GM23248 (cell line): ENCODE measurements at regions not wholly inside any gene's neighbourhood (a gene's known extent, or its start where the extent isn't known, plus 50 kb on each side); places are given as distances from the start of the nearest gene placed in this dataset.
A peak's percentile ranks its signal among the peaks of the same experiment; 100 is the strongest.

ENCODE experiments used
- DNase-seq: peaks from one replicate; pipeline ENCODE4 v3.0.0-alpha.2; 2015
- H2AFZ ChIP-seq: fragments of 200-600 bp; sonication (generic); 2 replicates; pipeline ENCODE4 v1.6.1; 2016; ENCODE audit warnings: antibody characterized with exemption
- H3F3A ChIP-seq: fragments of 200-600 bp; sonication (generic); 2 replicates; pipeline ENCODE4 v1.6.1; 2016; ENCODE audit warnings: mild to moderate bottlenecking, antibody characterized with exemption, mixed run types; ENCODE audit not compliant: insufficient read depth
- H3K27ac ChIP-seq: fragments of 200-600 bp; sonication (generic); 2 replicates; pipeline ENCODE4 v1.5.1; 2016; ENCODE audit warnings: mild to moderate bottlenecking
- H3K27me3 ChIP-seq: fragments of 200-600 bp; sonication (generic); replicated peaks from 2 replicates; pipeline ENCODE4 v1.6.1; 2016; ENCODE audit warnings: mild to moderate bottlenecking; ENCODE audit not compliant: insufficient read depth
- H3K36me3 ChIP-seq: fragments of 200-600 bp; sonication (generic); 2 replicates; pipeline ENCODE4 v1.6.1; 2016; ENCODE audit warnings: low read depth, mild to moderate bottlenecking
- H3K4me1 ChIP-seq: fragments of 200-600 bp; sonication (generic); 2 replicates; pipeline ENCODE4 v1.6.1; 2016; ENCODE audit warnings: mild to moderate bottlenecking; ENCODE audit not compliant: insufficient read depth
- H3K4me2 ChIP-seq: fragments of 200-600 bp; sonication (generic); one replicate; pipeline ENCODE4 v1.6.1; 2016; ENCODE audit warnings: mild to moderate bottlenecking; ENCODE audit not compliant: unreplicated experiment
- H3K4me3 ChIP-seq: fragments of 200-600 bp; sonication (generic); 2 replicates; pipeline ENCODE4 v1.5.1; 2016; ENCODE audit warnings: mild to moderate bottlenecking
- H3K79me2 ChIP-seq: fragments of 200-600 bp; sonication (generic); 2 replicates; pipeline ENCODE4 v1.6.1; 2016; ENCODE audit warnings: mild to moderate bottlenecking; ENCODE audit not compliant: insufficient read depth
- H3K9ac ChIP-seq: fragments of 200-600 bp; sonication (generic); 2 replicates; pipeline ENCODE4 v1.6.1; 2016; ENCODE audit warnings: mild to moderate bottlenecking
- H3K9me2 ChIP-seq: fragments of 200-600 bp; sonication (generic); 2 replicates; pipeline ENCODE4 v1.6.1; 2016; ENCODE audit warnings: mixed run types, mild to moderate bottlenecking, moderate library complexity; ENCODE audit not compliant: insufficient read depth
- H3K9me3 ChIP-seq: fragments of 200-600 bp; sonication (generic); one replicate; pipeline ENCODE4 v1.6.1; 2017; ENCODE audit warnings: low read depth
- H4K20me1 ChIP-seq: fragments of 200-600 bp; sonication (generic); 2 replicates; pipeline ENCODE4 v1.6.0; 2016; ENCODE audit not compliant: insufficient read depth
- EZH2 ChIP-seq: fragments of 200-600 bp; sonication (generic); IDR thresholded peaks from 2 replicates; pipeline ENCODE4 v1.6.1; 2018; ENCODE audit warnings: antibody characterized with exemption, mild to moderate bottlenecking; ENCODE audit not compliant: insufficient read depth, poor library complexity, severe bottlenecking
- EZH2phosphoT487 ChIP-seq: fragments of 200-600 bp; sonication (generic); IDR thresholded peaks from 2 replicates; pipeline ENCODE4 v1.6.1; 2018; ENCODE audit warnings: antibody characterized with exemption, moderate library complexity, mild to moderate bottlenecking, low read depth; ENCODE audit not compliant: insufficient read depth
- WGBS, 2 experiments: methylation state at CpG; one replicate each; pipeline ENCODE4 v1.1.6; 2015 to 2017; ENCODE audit warnings: low lambda C conversion rate in 2 of 2, low coverage in 1 of 2; ENCODE audit errors: missing lambda C conversion rate in 2 of 2; 5-methylcytosine and 5-hydroxymethylcytosine counted together
- in situ Hi-C: fragments of 300-500 bp; cut with MboI; formaldehyde crosslinking; loops from 2 replicates; pipeline ENCODE4 v1.15.0; 2020

- peak; percentile 27 for DNase-seq
- Histone ChIP-seq H3K4me2 (peak overlapping the region; percentile 25), H3F3A (no peaks in the 10 kb centered on the region), H4K20me1 (no peaks in the 10 kb centered on the region), H3K9ac (no peak overlapping the region), H2AFZ (no peak overlapping the region), H3K27me3 (no peaks in the 10 kb centered on the region), H3K27ac (no peak overlapping the region), H3K36me3 (no peaks in the 10 kb centered on the region), H3K4me1 (peaks cover 12% of the 10 kb centered on the region), H3K9me2 (no peaks in the 10 kb centered on the region), H3K79me2 (no peaks in the 10 kb centered on the region), H3K4me3 (no peak overlapping the region), H3K9me3 (no peaks in the 10 kb centered on the region)
- in situ Hi-C loops = no loop called here
- TF ChIP-seq EZH2phosphoT487 (no peak), EZH2 (no peak)
- 30 to 56% methylated on average over 1 of the region's 1 CpG for WGBS, 2 experiments
Observed at GRCh38 chr5:13625616-13626198, 318.8 kb downstream of the DNAH5 start.

- Histone ChIP-seq H3K4me3 (no peak overlapping the region), H3K4me2 (no peak overlapping the region), H3F3A (no peaks in the 10 kb centered on the region), H3K4me1 (peaks cover 12% of the 10 kb centered on the region), H3K9me2 (no peaks in the 10 kb centered on the region), H3K27ac (no peak overlapping the region), H3K27me3 (no peaks in the 10 kb centered on the region), H3K79me2 (no peaks in the 10 kb centered on the region), H4K20me1 (no peaks in the 10 kb centered on the region), H3K9me3 (no peaks in the 10 kb centered on the region), H3K9ac (no peak overlapping the region), H3K36me3 (no peaks in the 10 kb centered on the region), H2AFZ (no peak overlapping the region)
- no peak for DNase-seq
- TF ChIP-seq EZH2 (no peak), EZH2phosphoT487 (no peak)
- WGBS, 2 experiments = 46 to 53% methylated on average over 6 of the region's 6 CpGs
- in situ Hi-C loops = no loop called here
Observed at GRCh38 chr5:13624283-13625074, 320.0 kb downstream of the DNAH5 start.

- 53 to 57% methylated on average over 8 of the region's 8 CpGs for WGBS, 2 experiments
Observed at GRCh38 chr5:13613621-13614020, 330.9 kb downstream of the DNAH5 start.

GRCh38 chr5:13611604-13612003 is 332.9 kb downstream of the DNAH5 start:
- Histone ChIP-seq H3K9me3 (no peaks in the 10 kb centered on the region), H3K4me1 (no peaks in the 10 kb centered on the region), H3K9me2 (peaks cover 4% of the 10 kb centered on the region; the same call in 1 of the 2 replicates), H3K4me3 (no peak overlapping the region), H3K79me2 (no peaks in the 10 kb centered on the region), H2AFZ (no peak overlapping the region), H4K20me1 (no peaks in the 10 kb centered on the region), H3K27me3 (peaks cover 4% of the 10 kb centered on the region; the same call in 1 of the 2 replicates), H3K4me2 (no peak overlapping the region), H3K36me3 (no peaks in the 10 kb centered on the region), H3K9ac (no peak overlapping the region), H3K27ac (no peak overlapping the region), H3F3A (no peaks in the 10 kb centered on the region)
- in situ Hi-C loops = no loop called here
- 51 to 65% methylated on average over 3 of the region's 3 CpGs for WGBS, 2 experiments
- DNase-seq = no peak
- TF ChIP-seq EZH2 (no peak), EZH2phosphoT487 (no peak)

More at GRCh38 chr5:13613621-13614020, 330.9 kb downstream of the DNAH5 start:
- Histone ChIP-seq H3K36me3 (no peaks in the 10 kb centered on the region), H3K4me3 (no peak overlapping the region), H4K20me1 (no peaks in the 10 kb centered on the region), H3K27ac (no peak overlapping the region), H2AFZ (no peak overlapping the region), H3K4me1 (no peaks in the 10 kb centered on the region), H3K27me3 (peaks cover 4% of the 10 kb centered on the region; the same call in 1 of the 2 replicates), H3K9me2 (no peaks in the 10 kb centered on the region), H3K9ac (no peak overlapping the region), H3K4me2 (no peak overlapping the region), H3K9me3 (no peaks in the 10 kb centered on the region), H3K79me2 (no peaks in the 10 kb centered on the region), H3F3A (no peaks in the 10 kb centered on the region)
- in situ Hi-C loops = no loop called here
- TF ChIP-seq EZH2phosphoT487 = no peak
- TF ChIP-seq EZH2 = no peak
- no peak for DNase-seq
